SK-N-SH (cell line): ENCODE measurements at regions not wholly inside any gene's neighbourhood (a gene's known extent, or its start where the extent isn't known, plus 50 kb on each side); places are given as distances from the start of the nearest gene placed in this dataset.

Source experiments
- CTCF ChIA-PET: fragments of 300-600, 350-600 bp; formaldehyde crosslinking; extraction: SDS; loops from one replicate; lab custom pipeline; 2021; lab: Yijun Ruan, JAX
- POLR2A ChIA-PET: fragments of 350-600 bp; sonication (Branson Sonifier 250); formaldehyde crosslinking; extraction: SDS; loops from one replicate; lab custom pipeline; 2020; ENCODE audit warnings: antibody characterized with exemption, inconsistent platforms; lab: Yijun Ruan, JAX
- DNase-seq: peaks from one replicate; pipeline ENCODE4 v3.0.0; 2012
- H2AFZ ChIP-seq: fragments of 200-600 bp; sonication (generic); 2 replicates; pipeline ENCODE4 v1.8.1; 2016; ENCODE audit warnings: antibody characterized with exemption, mild to moderate bottlenecking, low read depth
- H3F3A ChIP-seq: fragments of 200-600 bp; sonication (generic); replicated peaks from 2 replicates; pipeline ENCODE3; 2016; ENCODE audit warnings: antibody characterized with exemption, mild to moderate bottlenecking; ENCODE audit not compliant: insufficient read depth
- H3K27ac ChIP-seq, 2 experiments: fragments of 200-500 bp in 1 of 2; fragments of 200-600 bp in 1 of 2; sonication (Bioruptor generic) in 1 of 2; sonication (generic), shearing (Covaris generic) in 1 of 2; 2 replicates each; pipeline versions ENCODE4 v1.5.1 to v1.6.1; 2014 to 2016; ENCODE audit warnings: low read depth in 2 of 2, inconsistent platforms in 1 of 2, low read length in 1 of 2, mild to moderate bottlenecking in 1 of 2, mixed read lengths in 1 of 2
- H3K27me3 ChIP-seq: fragments of 200-600 bp; sonication (generic), shearing (Covaris generic); 2 replicates; pipeline ENCODE4 v1.6.1; 2016; ENCODE audit warnings: mixed run types; ENCODE audit not compliant: insufficient read depth
- H3K36me3 ChIP-seq, 2 experiments: fragments of 200-500 bp in 1 of 2; fragments of 200-600 bp in 1 of 2; sonication (Bioruptor generic) in 1 of 2; sonication (generic) in 1 of 2; replicated peaks in 1 of 2; 2 replicates each; pipeline versions ENCODE3 to v1.5.1; 2014 to 2016; ENCODE audit warnings: low read length in 1 of 2, mild to moderate bottlenecking in 1 of 2; ENCODE audit not compliant: insufficient read depth in 2 of 2, control insufficient read depth in 1 of 2
- H3K4me1 ChIP-seq, 2 experiments: fragments of 200-500 bp in 1 of 2; fragments of 200-600 bp in 1 of 2; sonication (Bioruptor generic) in 1 of 2; sonication (generic), shearing (Covaris generic) in 1 of 2; 2 replicates each; pipeline versions ENCODE4 v1.5.1 to v1.6.1; 2014 to 2016; ENCODE audit warnings: low read depth in 1 of 2, low read length in 1 of 2, mixed run types in 1 of 2; ENCODE audit not compliant: insufficient read depth in 2 of 2, control insufficient read depth in 1 of 2
- H3K4me2 ChIP-seq: fragments of 200-600 bp; sonication (generic), shearing (Covaris generic); 2 replicates; pipeline ENCODE4 v1.6.1; 2017; ENCODE audit warnings: mixed run types
- H3K4me3 ChIP-seq, 2 experiments: fragments of 200-500 bp in 1 of 2; fragments of 200-600 bp in 1 of 2; sonication (Bioruptor generic) in 1 of 2; sonication (generic), shearing (Covaris generic) in 1 of 2; 2 replicates each; pipeline versions ENCODE4 v1.5.1 to v1.8.1; 2014 to 2016; ENCODE audit warnings: low read depth in 2 of 2, inconsistent platforms in 1 of 2, low read length in 1 of 2, mild to moderate bottlenecking in 1 of 2, mixed read lengths in 1 of 2, moderate library complexity in 1 of 2
- H3K79me2 ChIP-seq: fragments of 200-600 bp; sonication (generic); 2 replicates; pipeline ENCODE4 v1.8.1; 2017; ENCODE audit warnings: mild to moderate bottlenecking; ENCODE audit not compliant: insufficient read depth
- H3K9ac ChIP-seq: fragments of 200-600 bp; sonication (generic); 2 replicates; pipeline ENCODE4 v1.6.1; 2017; ENCODE audit warnings: mixed run types
- H3K9me2 ChIP-seq: fragments of 200-600 bp; sonication (generic); 2 replicates; pipeline ENCODE4 v1.6.1; 2017; ENCODE audit warnings: mixed run types
- H3K9me3 ChIP-seq: fragments of 200-600 bp; sonication (generic); 2 replicates; pipeline ENCODE4 v1.6.1; 2017; ENCODE audit warnings: mixed run types, mild to moderate bottlenecking, moderate library complexity
- H4K20me1 ChIP-seq: fragments of 200-600 bp; sonication (generic); 2 replicates; pipeline ENCODE4 v1.6.1; 2017; ENCODE audit warnings: mild to moderate bottlenecking, mixed run types; ENCODE audit not compliant: insufficient read depth
- CTCF ChIP-seq: fragments of 200-600 bp; sonication (generic); IDR thresholded peaks from 2 replicates; pipeline ENCODE4 v1.6.1; 2017; ENCODE audit warnings: antibody characterized with exemption, mild to moderate bottlenecking, moderate library complexity
- ELF1 ChIP-seq: IDR thresholded peaks from 2 replicates; pipeline ENCODE4 v1.4.0; 2012
- JUND ChIP-seq: IDR thresholded peaks from 2 replicates; pipeline ENCODE4 v1.4.0; 2012
- RCOR1 ChIP-seq: fragments of 150-350 bp; IDR thresholded peaks from 2 replicates; pipeline ENCODE4 v1.6.1; 2017; ENCODE audit warnings: antibody characterized with exemption, low read length
- REST ChIP-seq: IDR thresholded peaks from 2 replicates; pipeline ENCODE4 v1.6.1; 2012; ENCODE audit warnings: mild to moderate bottlenecking, low read depth, low read length, moderate library complexity
- RFX5 ChIP-seq: IDR thresholded peaks from 2 replicates; pipeline ENCODE4 v1.6.1; 2012; ENCODE audit warnings: mild to moderate bottlenecking, improper control_type of control experiment, low read length
- RXRA ChIP-seq: IDR thresholded peaks from 2 replicates; pipeline ENCODE4 v1.4.0; 2012; ENCODE audit warnings: low read depth, mild to moderate bottlenecking, borderline replicate concordance
- SIN3A ChIP-seq: IDR thresholded peaks from 2 replicates; pipeline ENCODE4 v1.6.1; 2012; ENCODE audit warnings: low read depth, mild to moderate bottlenecking, low read length, moderate library complexity, borderline replicate concordance
- WGBS: methylation state at CpG from one replicate; pipeline ENCODE4 v1.1.6; 2017; ENCODE audit warnings: low lambda C conversion rate; 5-methylcytosine and 5-hydroxymethylcytosine counted together

GRCh38 chr9:79469164-79469563, 102.6 kb upstream of the TLE4 start:
- no peaks in the 10 kb centered on the region for H3F3A ChIP-seq
- peaks cover 0 to 3% of the 10 kb centered on the region in 2 experiments; a peak in 2 of 4 replicates for H3K4me1 ChIP-seq
- H3K27ac ChIP-seq: no peak overlapping the region
- no peak overlapping the region for H2AFZ ChIP-seq
- no peaks in the 10 kb centered on the region for H4K20me1 ChIP-seq
- H3K4me2 ChIP-seq: no peak overlapping the region
- H3K27me3 ChIP-seq: no peaks in the 10 kb centered on the region
- WGBS: 76% methylated on average over 2 of the region's 2 CpGs
- TF ChIP-seq RFX5: no peak
- POLR2A ChIA-PET: no interaction called here
- no peaks in the 10 kb centered on the region for H3K9me3 ChIP-seq
- no peaks in the 10 kb centered on the region for H3K36me3 ChIP-seq
- no peaks in the 10 kb centered on the region for H3K9me2 ChIP-seq
- no peaks in the 10 kb centered on the region for H3K79me2 ChIP-seq
- H3K4me3 ChIP-seq: no peak overlapping the region
- no peak for DNase-seq
- H3K9ac ChIP-seq: no peak overlapping the region
- CTCF ChIA-PET: interaction anchor here (1.0 kb wide), 1 partner anchor 14 kb away, joined by 3 read pairs; no protein-coding TSS in a partner anchor

DNA sequence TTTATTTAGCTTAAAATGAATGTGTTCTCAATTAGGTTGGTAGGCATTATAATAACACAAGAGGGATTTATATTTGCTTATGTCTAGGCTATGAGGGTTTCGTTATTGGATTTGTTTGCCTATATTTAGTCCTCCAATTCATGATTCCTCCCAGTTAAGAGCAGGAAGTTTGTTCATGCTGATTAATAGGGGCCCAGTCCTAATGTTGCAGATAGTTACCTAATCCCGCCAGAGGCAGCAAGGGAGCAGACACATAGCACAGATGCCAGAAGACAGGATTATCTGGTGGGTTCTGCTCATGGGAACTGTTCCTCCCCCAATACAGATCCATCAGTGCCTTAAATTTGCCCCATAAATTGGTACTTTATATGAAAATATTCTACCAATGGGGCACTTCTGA, 100.8 kb upstream of the TLE4 start:
- 82% methylated on average over 2 of the region's 2 CpGs for WGBS
- Histone ChIP-seq H4K20me1 (no peaks in the 10 kb centered on the region), H3K9me3 (no peaks in the 10 kb centered on the region), H3K4me2 (no peak overlapping the region), H3K27ac (no peak overlapping the region), H3K9ac (no peak overlapping the region), H2AFZ (no peak overlapping the region), H3K9me2 (no peaks in the 10 kb centered on the region), H3K27me3 (no peaks in the 10 kb centered on the region), H3K4me3 (no peak overlapping the region), H3K79me2 (no peaks in the 10 kb centered on the region), H3K36me3 (no peaks in the 10 kb centered on the region), H3K4me1 (peaks cover 0 to 3% of the 10 kb centered on the region in 2 experiments; a peak in 2 of 4 replicates), H3F3A (no peaks in the 10 kb centered on the region)
- ChIA-PET POLR2A (no interaction called here), CTCF (interaction anchor here (1.5 kb wide), 1 partner anchor 100 kb away, joined by 4 read pairs; the partner anchor contains the start of gene TLE4)
- peak; percentile 2 for DNase-seq
- TF ChIP-seq RCOR1: no peak
- TF ChIP-seq SIN3A: no peak
- no peak for TF ChIP-seq ELF1
- TF ChIP-seq REST: no peak
- TF ChIP-seq JUND: no peak
- no peak for TF ChIP-seq CTCF
- no peak for TF ChIP-seq RFX5
- TF ChIP-seq RXRA: no peak
